SIG-M5 treated with dmso at 0.1 percent for 504 hours (cell line): ENCODE measurements at regions not wholly inside any gene's neighbourhood (a gene's known extent, or its start where the extent isn't known, plus 50 kb on each side); places are given as distances from the start of the nearest gene placed in this dataset.
"Not testable (repeated sequence)": the region's sequence is repeated elsewhere in the genome, so short reads cannot be mapped to it uniquely, and the experiment has no call there.

Experiments used
- DNase-seq: peaks from one replicate; lab custom pipeline; 2025; ENCODE audit not compliant: unreplicated experiment; lab: John Stamatoyannopoulos, UW

GRCh38 chr1:82073659-82074058, 272.9 kb downstream of the ADGRL2 start:
- no peak for DNase-seq

- DNase-seq, result no peak
These were observed 272.3 kb downstream of the ADGRL2 start for GRCh38 chr1:82073071-82073470.

- no peak for DNase-seq
These were observed 265.2 kb downstream of the ADGRL2 start for GRCh38 chr1:82065916-82066315.

GRCh38 chr1:82064691-82065090, 264.0 kb downstream of the ADGRL2 start:
- DNase-seq, result no peak

- DNase-seq, result no peak
These were observed 261.5 kb downstream of the ADGRL2 start for GRCh38 chr1:82062206-82062605.

- no peak for DNase-seq
These were observed 259.2 kb downstream of the ADGRL2 start for GRCh38 chr1:82059959-82060358.

- no peak for DNase-seq
These were observed 256.3 kb downstream of the ADGRL2 start for GRCh38 chr1:82057011-82057410.

GRCh38 chr1:82055375-82055774, 254.6 kb downstream of the ADGRL2 start:
- DNase-seq, result not testable (repeated sequence)

GRCh38 chr1:82052563-82052962, 251.8 kb downstream of the ADGRL2 start:
- no peak for DNase-seq

GRCh38 chr1:82048596-82048995, 247.9 kb downstream of the ADGRL2 start:
- no peak for DNase-seq

GRCh38 chr1:82045221-82045620, 244.5 kb downstream of the ADGRL2 start:
- DNase-seq, result no peak

GRCh38 chr1:82044536-82044935, 243.8 kb downstream of the ADGRL2 start:
- no peak for DNase-seq

- DNase-seq, result no peak
These were observed 243.4 kb downstream of the ADGRL2 start for GRCh38 chr1:82044111-82044510.

GRCh38 chr1:82042306-82043060, 241.7 kb downstream of the ADGRL2 start:
- DNase-seq, result no peak
